A673 (cell line): ENCODE measurements at regions not wholly inside any gene's neighbourhood (a gene's known extent, or its start where the extent isn't known, plus 50 kb on each side); places are given as distances from the start of the nearest gene placed in this dataset.

Source experiments
- BruUV-seq: library from RNA; stranded (reverse); fragments of 400-500 nt; replicated peaks from 2 replicates; lab custom pipeline; 2021; lab: Mats Ljungman, UMichigan
- CTCF ChIA-PET: fragments of 300-600 bp; sonication (Branson Sonifier 250); formaldehyde crosslinking; loops from one replicate; lab custom pipeline; 2022; ENCODE audit warnings: antibody characterized with exemption; lab: Charles Lee
- POLR2A ChIA-PET: fragments of 300-600 bp; sonication (Branson Sonifier 250); formaldehyde crosslinking; loops from one replicate; lab custom pipeline; 2022; ENCODE audit warnings: antibody characterized with exemption; ENCODE audit not compliant: low non-redundant PET; lab: Charles Lee
- DNase-seq: peaks from one replicate; pipeline ENCODE4 v3.0.0-alpha.2; 2015; ENCODE audit warnings: low spot score
- H3K27ac ChIP-seq: fragments of 200-600 bp; sonication (generic); 2 replicates; pipeline ENCODE4 v1.5.1; 2016; ENCODE audit warnings: mixed run types, low read depth, mild to moderate bottlenecking, mixed read lengths, antibody characterized with exemption, low read length; ENCODE audit not compliant: poor library complexity, severe bottlenecking
- H3K27me3 ChIP-seq: fragments of 200-600 bp; sonication (generic); replicated peaks from 2 replicates; pipeline ENCODE4 v1.6.1; 2017; ENCODE audit warnings: mixed run types, low read depth, mild to moderate bottlenecking, mixed read lengths, antibody characterized with exemption, low read length; ENCODE audit not compliant: insufficient read depth, poor library complexity
- H3K36me3 ChIP-seq: fragments of 200-600 bp; sonication (generic); 2 replicates; pipeline ENCODE4 v1.6.1; 2016; ENCODE audit warnings: mixed run types, mild to moderate bottlenecking, mixed read lengths, antibody characterized with exemption, low read length; ENCODE audit not compliant: insufficient read depth, poor library complexity, severe bottlenecking
- H3K4me1 ChIP-seq: fragments of 200-600 bp; sonication (generic); 2 replicates; pipeline ENCODE4 v1.6.1; 2017; ENCODE audit warnings: mixed run types, mild to moderate bottlenecking, mixed read lengths, antibody characterized with exemption, low read length; ENCODE audit not compliant: insufficient read depth, poor library complexity, severe bottlenecking
- H3K4me3 ChIP-seq: fragments of 200-600 bp; sonication (generic); 2 replicates; pipeline ENCODE4 v1.5.1; 2016; ENCODE audit warnings: low read depth, mixed run types, mild to moderate bottlenecking, mixed read lengths, low read length; ENCODE audit not compliant: poor library complexity, severe bottlenecking
- H3K9me3 ChIP-seq: fragments of 200-600 bp; sonication (generic); 2 replicates; pipeline ENCODE4 v1.6.1; 2016; ENCODE audit warnings: mixed run types, low read depth, mild to moderate bottlenecking, mixed read lengths, antibody characterized with exemption, low read length; ENCODE audit not compliant: poor library complexity, severe bottlenecking
- CTCF ChIP-seq: fragments of 300-800, 200-600 bp; sonication (generic); conservative IDR thresholded peaks from 2 replicates; pipeline ENCODE4 v1.5.1; 2017; ENCODE audit warnings: low read depth, mild to moderate bottlenecking, antibody characterized with exemption, low read length, moderate library complexity, mixed read lengths
- EZH2 ChIP-seq: fragments of 200-600 bp; sonication (generic); IDR thresholded peaks from 2 replicates; pipeline ENCODE4 v1.6.1; 2017; ENCODE audit warnings: borderline replicate concordance, low read depth, mild to moderate bottlenecking, mixed read lengths, antibody characterized with exemption, low read length; ENCODE audit not compliant: poor library complexity, severe bottlenecking
- intact Hi-C: fragments of 100-400 bp; cut with micrococcal nuclease; formaldehyde crosslinking; loops from one replicate; pipeline ENCODE4 v1.10.0; 2022; ENCODE audit not compliant: unreplicated experiment

GRCh38 chr5:96483878-96484277, 50.8 kb upstream of the PCSK1 start:
- no peak overlapping the region for H3K4me3 ChIP-seq
- DNase-seq: peak; percentile 52
- ChIA-PET POLR2A (no interaction called here), CTCF (no interaction called here)
- BruUV-seq: no TSS peak
- H3K36me3 ChIP-seq: no peaks in the 10 kb centered on the region
- intact Hi-C loops: loop anchor here (5.0 kb wide), 1 partner anchor 52 kb away; the partner anchor contains the start of gene PCSK1
- H3K27ac ChIP-seq: no peak overlapping the region
- H3K4me1 ChIP-seq: peaks cover 25% of the 10 kb centered on the region
- no peaks in the 10 kb centered on the region for H3K9me3 ChIP-seq
- no peaks in the 10 kb centered on the region for H3K27me3 ChIP-seq
- no peak for TF ChIP-seq CTCF
- TF ChIP-seq EZH2: no peak

- ChIA-PET CTCF (no interaction called here), POLR2A (no interaction called here)
- H3K36me3 ChIP-seq: no peaks in the 10 kb centered on the region
- intact Hi-C loops: no loop called here
- H3K4me3 ChIP-seq: no peak overlapping the region
- H3K27me3 ChIP-seq: no peaks in the 10 kb centered on the region
- peaks cover 27% of the 10 kb centered on the region for H3K4me1 ChIP-seq
- no TSS peak for BruUV-seq
- TF ChIP-seq EZH2: no peak
- no peak for TF ChIP-seq CTCF
- no peak overlapping the region for H3K27ac ChIP-seq
- H3K9me3 ChIP-seq: no peaks in the 10 kb centered on the region
- no peak for DNase-seq
Observed at GRCh38 chr5:96487859-96488258, 54.8 kb upstream of the PCSK1 start.

- no peaks in the 10 kb centered on the region for H3K36me3 ChIP-seq
- no peak overlapping the region for H3K27ac ChIP-seq
- ChIA-PET POLR2A (no interaction called here), CTCF (no interaction called here)
- no peaks in the 10 kb centered on the region for H3K9me3 ChIP-seq
- H3K27me3 ChIP-seq: no peaks in the 10 kb centered on the region
- DNase-seq: peak; percentile 83
- peaks cover 28% of the 10 kb centered on the region for H3K4me1 ChIP-seq
- TF ChIP-seq CTCF: no peak
- TF ChIP-seq EZH2: no peak
- H3K4me3 ChIP-seq: no peak overlapping the region
- BruUV-seq: no TSS peak
- intact Hi-C loops: no loop called here
Observed at GRCh38 chr5:96489532-96489931, 56.5 kb upstream of the PCSK1 start.
